GM12892 (cell line): ENCODE measurements at regions not wholly inside any gene's neighbourhood (a gene's known extent, or its start where the extent isn't known, plus 50 kb on each side); places are given as distances from the start of the nearest gene placed in this dataset.

Experiments used
- DNase-seq: peaks from one replicate; pipeline ENCODE4 v3.0.0; 2011; ENCODE audit not compliant: insufficient read length
- FAIRE-seq: peaks from 2 replicates; lab custom pipeline; 2011; peaks lifted over from hg19 to GRCh38; lab: Jason Lieb, UNC
- POLR2A ChIP-seq: IDR thresholded peaks from 2 replicates; pipeline ENCODE4 v1.6.1; 2011; ENCODE audit warnings: low read depth, low read length, control low read depth
- POLR2AphosphoS5 ChIP-seq: IDR thresholded peaks from 2 replicates; pipeline ENCODE4 v1.6.1; 2011; ENCODE audit warnings: low read depth, low read length, control low read depth
- TAF1 ChIP-seq: IDR thresholded peaks from 2 replicates; pipeline ENCODE4 v1.6.1; 2011; ENCODE audit warnings: low read depth, mild to moderate bottlenecking, control low read depth, low read length, borderline replicate concordance

GRCh38 chr5:2557435-2557834 is 194.0 kb downstream of the IRX2 start:
- TF ChIP-seq POLR2AphosphoS5, result no peak
- TF ChIP-seq POLR2A, result no peak
- no peak for TF ChIP-seq TAF1
- no peak for FAIRE-seq
- DNase-seq, result no peak

GRCh38 chr5:2556375-2556966 is 195.0 kb downstream of the IRX2 start:
- no peak for TF ChIP-seq POLR2A
- TF ChIP-seq POLR2AphosphoS5, result no peak
- no peak for DNase-seq
- no peak for FAIRE-seq

- TF ChIP-seq TAF1, result no peak
- TF ChIP-seq POLR2A, result no peak
- no peak for TF ChIP-seq POLR2AphosphoS5
- FAIRE-seq, result no peak
- DNase-seq, result no peak
These were observed 197.9 kb downstream of the IRX2 start for GRCh38 chr5:2553611-2554010.

DNA sequence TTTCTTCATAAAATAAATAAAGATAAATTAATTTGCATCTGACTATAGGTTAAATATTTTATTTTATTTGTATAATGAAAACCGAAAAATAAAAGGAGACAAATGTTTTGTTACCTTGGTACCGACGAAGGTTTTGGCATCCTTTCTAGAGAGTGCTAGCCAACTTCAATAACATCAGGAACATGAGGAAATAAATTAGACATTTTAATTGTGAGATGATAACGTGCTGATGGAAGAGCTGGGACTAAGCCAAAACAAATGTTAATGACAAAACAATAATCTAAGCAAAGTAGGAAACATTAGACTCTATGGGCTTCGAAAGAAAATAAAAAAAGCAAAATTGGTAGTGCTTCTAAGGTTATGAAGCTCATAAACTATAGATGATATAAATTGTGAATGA is 201.0 kb downstream of the IRX2 start:
- TF ChIP-seq TAF1 (no peak), POLR2A (no peak), POLR2AphosphoS5 (no peak)
- DNase-seq (no peak), FAIRE-seq (no peak)

GRCh38 chr5:2549900-2550299 is 201.6 kb downstream of the IRX2 start:
- FAIRE-seq, result no peak
- TF ChIP-seq TAF1 (no peak), POLR2A (no peak)
- DNase-seq, result no peak

DNA sequence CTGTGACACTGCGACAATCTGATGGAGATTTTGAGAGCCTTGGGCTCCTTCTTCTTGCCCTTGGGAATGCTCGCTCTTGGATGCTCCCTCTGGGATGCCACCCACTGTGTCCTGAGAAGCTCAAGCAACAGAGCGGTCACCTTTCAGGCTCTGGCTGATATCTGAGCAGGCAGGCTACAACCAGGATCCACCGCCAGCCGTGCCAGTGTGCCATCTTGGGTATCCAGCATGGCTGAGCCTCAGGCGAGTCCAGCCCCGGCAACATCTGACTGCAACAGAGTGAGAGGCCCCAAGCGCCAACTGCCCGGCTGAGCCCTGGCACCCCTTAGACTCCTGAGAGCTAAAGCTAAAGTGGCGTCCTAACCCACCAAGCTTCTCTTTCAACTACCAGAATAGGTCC is 202.1 kb downstream of the IRX2 start:
- TF ChIP-seq POLR2A, result no peak
- no peak for TF ChIP-seq TAF1
- no peak for FAIRE-seq
- DNase-seq, result no peak

- no peak for DNase-seq
- FAIRE-seq, result no peak
- TF ChIP-seq POLR2AphosphoS5 (no peak), TAF1 (no peak)
These were observed 204.5 kb downstream of the IRX2 start for GRCh38 chr5:2546938-2547337.

DNA sequence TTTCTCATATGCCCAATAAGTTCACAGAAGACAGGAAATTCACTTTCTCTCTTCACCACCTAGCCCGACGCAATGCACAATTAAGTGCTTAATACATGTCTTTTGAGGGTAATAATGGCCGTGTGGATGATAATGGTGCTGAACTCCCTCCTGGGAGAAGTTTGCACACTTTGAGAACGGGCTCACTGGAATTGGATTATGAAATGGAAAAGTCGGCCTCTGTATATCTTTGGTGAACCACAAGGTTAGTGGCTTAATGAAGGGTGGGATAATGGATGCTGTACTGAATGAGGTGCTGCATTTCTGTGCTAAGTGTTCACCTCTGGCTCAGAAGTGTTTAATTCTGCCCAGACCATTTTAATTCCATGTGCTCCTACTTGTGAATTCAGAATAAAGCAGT is 207.5 kb downstream of the IRX2 start:
- FAIRE-seq (no peak), DNase-seq (no peak)
- TF ChIP-seq TAF1 (no peak), POLR2A (no peak), POLR2AphosphoS5 (no peak)

GRCh38 chr5:2542821-2543220 is 208.7 kb downstream of the IRX2 start:
- FAIRE-seq, result no peak
- no peak for DNase-seq

GRCh38 chr5:2542026-2542425 is 209.5 kb downstream of the IRX2 start:
- DNase-seq (no peak), FAIRE-seq (no peak)
- no peak for TF ChIP-seq POLR2A
- TF ChIP-seq TAF1, result no peak
- TF ChIP-seq POLR2AphosphoS5, result no peak

More at GRCh38 chr5:2542821-2543220, 208.7 kb downstream of the IRX2 start:
- TF ChIP-seq POLR2AphosphoS5 (no peak), TAF1 (no peak), POLR2A (no peak)

- FAIRE-seq (no peak), DNase-seq (no peak)
- TF ChIP-seq POLR2AphosphoS5 (no peak), TAF1 (no peak), POLR2A (no peak)
These were observed 213.3 kb downstream of the IRX2 start for GRCh38 chr5:2538169-2538568.

GRCh38 chr5:2537378-2538145 is 213.9 kb downstream of the IRX2 start:
- no peak for FAIRE-seq
- no peak for DNase-seq
- TF ChIP-seq POLR2A (no peak), POLR2AphosphoS5 (no peak), TAF1 (no peak)
